A549 (cell line): ENCODE measurements at regions not wholly inside any gene's neighbourhood (a gene's known extent, or its start where the extent isn't known, plus 50 kb on each side); places are given as distances from the start of the nearest gene placed in this dataset.

Source experiments
- ATAC-seq, 2 experiments: fragments of 200-7000 bp in 1 of 2; fragments of >200 bp in 1 of 2; cut with Nextera tagmentation in 1 of 2; cut with Tn5 transposase in 1 of 2; 3 replicates each; pipeline versions ENCODE4 v1.8.0 to v1.9.1; 2018 to 2020; ENCODE audit warnings: mild to moderate bottlenecking in 1 of 2, moderate library complexity in 1 of 2
- CTCF ChIA-PET: fragments of 300-600 bp; sonication (Branson Sonifier 250); formaldehyde crosslinking; extraction: SDS; loops from one replicate; lab custom pipeline; 2021; ENCODE audit warnings: antibody characterized with exemption, inconsistent platforms; lab: Yijun Ruan, JAX
- POLR2A ChIA-PET: fragments of 350-600 bp; formaldehyde crosslinking; extraction: SDS; loops from one replicate; lab custom pipeline; 2021; ENCODE audit warnings: antibody characterized with exemption, inconsistent platforms; lab: Yijun Ruan, JAX
- DNase-seq, 2 experiments: peaks; one replicate each; pipeline versions ENCODE4 v3.0.0 to v3.0.0-alpha.2; 2011 to 2016; ENCODE audit warnings: low read depth in 1 of 2, low spot score in 1 of 2
- FAIRE-seq: peaks from 2 replicates; lab custom pipeline; 2011; peaks lifted over from hg19 to GRCh38; lab: Jason Lieb, UNC
- H3K27ac ChIP-seq, 2 experiments: fragments of >200 bp; sonication (Bioruptor Twin); formaldehyde crosslinking; 3 replicates each; pipeline ENCODE4 v1.5.1; 2016 to 2017
- H3K4me1 ChIP-seq: fragments of >200 bp; sonication (Bioruptor Twin); formaldehyde crosslinking; 3 replicates; pipeline ENCODE4 v1.6.1; 2016
- H3K4me2 ChIP-seq: fragments of >200 bp; sonication (Bioruptor Twin); formaldehyde crosslinking; 3 replicates; pipeline ENCODE4 v1.6.1; 2016
- H3K4me3 ChIP-seq: fragments of >200 bp; sonication (Bioruptor Twin); formaldehyde crosslinking; 3 replicates; pipeline ENCODE4 v1.5.1; 2016
- H3K9me3 ChIP-seq: fragments of >200 bp; sonication (Bioruptor Twin); formaldehyde crosslinking; 3 replicates; pipeline ENCODE4 v1.6.1; 2016
- BHLHE40 ChIP-seq: IDR thresholded peaks from 2 replicates; pipeline ENCODE4 v1.6.1; 2012; ENCODE audit warnings: low read depth, low read length, inconsistent platforms
- CBX2 ChIP-seq: fragments of 200-600 bp; sonication (generic); IDR thresholded peaks from 2 replicates; pipeline ENCODE4 v1.6.1; 2016; ENCODE audit warnings: low read depth, mild to moderate bottlenecking, borderline replicate concordance
- CBX8 ChIP-seq: fragments of 200-600 bp; sonication (generic); IDR thresholded peaks from 2 replicates; pipeline ENCODE4 v1.6.1; 2016
- CEBPB ChIP-seq, 2 experiments: fragments of >200 bp in 1 of 2; sonication (Bioruptor Twin) in 1 of 2; formaldehyde crosslinking in 1 of 2; IDR thresholded peaks; 2 replicates each; pipeline ENCODE4 v1.6.1; 2012 to 2016
- CHD4 ChIP-seq: fragments of 200-600 bp; sonication (generic); IDR thresholded peaks from 2 replicates; pipeline ENCODE4 v1.6.1; 2016; ENCODE audit warnings: antibody characterized with exemption, mild to moderate bottlenecking, borderline replicate concordance
- EP300 ChIP-seq, 2 experiments: fragments of >200 bp; sonication (Bioruptor Twin); formaldehyde crosslinking; IDR thresholded peaks; 2 replicates in 1 of 2; 3 replicates in 1 of 2; pipeline ENCODE4 v1.6.1; 2016 to 2017
- ESRRA ChIP-seq: fragments of 150-350 bp; IDR thresholded peaks from 2 replicates; pipeline ENCODE4 v1.6.1; 2014; ENCODE audit warnings: mild to moderate bottlenecking, low read length, borderline replicate concordance
- FOSB ChIP-seq: fragments of 250-450 bp; sonication (Bioruptor Pico); IDR thresholded peaks from 2 replicates; pipeline ENCODE4 v1.5.0; 2020; ENCODE audit warnings: mild to moderate bottlenecking, moderate library complexity
- FOSL2 ChIP-seq, 2 experiments: fragments of 450-650 bp in 1 of 2; fragments of >200 bp in 1 of 2; sonication (Bioruptor Twin) in 1 of 2; formaldehyde crosslinking; IDR thresholded peaks; 2 replicates each; pipeline versions ENCODE4 v1.5.0 to v1.6.1; 2016 to 2020; ENCODE audit warnings: mild to moderate bottlenecking in 1 of 2, moderate library complexity in 1 of 2
- FOXS1 ChIP-seq: fragments of 250-450 bp; sonication (Bioruptor Pico); IDR thresholded peaks from 2 replicates; pipeline ENCODE4 v1.5.0; 2020; ENCODE audit warnings: mild to moderate bottlenecking, moderate library complexity
- HOXB5 ChIP-seq: fragments of 250-450 bp; sonication (Bioruptor Pico); IDR thresholded peaks from 2 replicates; pipeline ENCODE4 v1.5.0; 2020; ENCODE audit warnings: mild to moderate bottlenecking, moderate library complexity
- KDM1A ChIP-seq: fragments of 200-600 bp; sonication (generic); IDR thresholded peaks from 2 replicates; pipeline ENCODE4 v1.6.1; 2016; ENCODE audit warnings: low read depth, mild to moderate bottlenecking
- MAFK ChIP-seq: fragments of 450-650 bp; IDR thresholded peaks from 2 replicates; pipeline ENCODE4 v1.6.1; 2014; ENCODE audit not compliant: partially characterized antibody
- MYC ChIP-seq: IDR thresholded peaks from 2 replicates; pipeline ENCODE4 v1.6.1; 2012; ENCODE audit warnings: mild to moderate bottlenecking, inconsistent platforms, low read length, improper control_type of control experiment, borderline replicate concordance
- NPAS2 ChIP-seq: fragments of 250-450 bp; sonication (Bioruptor Pico); IDR thresholded peaks from 2 replicates; pipeline ENCODE4 v1.8.0; 2022; ENCODE audit warnings: mild to moderate bottlenecking, moderate library complexity, borderline replicate concordance
- PHF8 ChIP-seq: fragments of 200-600 bp; sonication (generic); IDR thresholded peaks from 2 replicates; pipeline ENCODE4 v1.6.1; 2016; ENCODE audit warnings: low read depth, mild to moderate bottlenecking, antibody characterized with exemption, moderate library complexity, borderline replicate concordance
- POLR2AphosphoS2 ChIP-seq: conservative IDR thresholded peaks from 2 replicates; pipeline ENCODE4 v1.6.1; 2012; ENCODE audit warnings: low read length, improper control_type of control experiment, inconsistent platforms
- RCOR1 ChIP-seq: fragments of 150-350 bp; IDR thresholded peaks from 2 replicates; pipeline ENCODE4 v1.6.1; 2014; ENCODE audit warnings: antibody characterized with exemption, low read length, low read depth
- RNF2 ChIP-seq: fragments of 200-600 bp; sonication (generic); IDR thresholded peaks from 2 replicates; pipeline ENCODE4 v1.6.1; 2016; ENCODE audit warnings: low read depth, mild to moderate bottlenecking, antibody characterized with exemption, moderate library complexity, borderline replicate concordance
- TP53 ChIP-seq: fragments of 250-450 bp; sonication (Bioruptor Pico); IDR thresholded peaks from 2 replicates; pipeline ENCODE4 v1.5.0; 2021; ENCODE audit warnings: mild to moderate bottlenecking, moderate library complexity
- ZFP36 ChIP-seq: fragments of 450-650 bp; IDR thresholded peaks from 2 replicates; pipeline ENCODE4 v1.6.1; 2014; ENCODE audit warnings: borderline replicate concordance; ENCODE audit not compliant: partially characterized antibody
- WGBS: methylation state at CpG from one replicate; pipeline ENCODE4 v1.1.6; 2017; ENCODE audit errors: missing lambda C conversion rate; 5-methylcytosine and 5-hydroxymethylcytosine counted together
- TF ChIP-seq, protein P1 (sequence below): fragments of 450-650 bp; IDR thresholded peaks from 2 replicates; pipeline ENCODE4 v1.6.1; 2014; ENCODE audit warnings: antibody characterized with exemption
- TF ChIP-seq, protein P2 (sequence below): IDR thresholded peaks from 2 replicates; pipeline ENCODE4 v1.6.1; 2012
- TF ChIP-seq, protein P3 (sequence below): fragments of >200 bp; sonication (Bioruptor Twin); formaldehyde crosslinking; IDR thresholded peaks from 3 replicates; pipeline ENCODE4 v1.5.1; 2016
- TF ChIP-seq, protein P4 (sequence below): IDR thresholded peaks from 2 replicates; pipeline ENCODE4 v1.6.1; 2012

DNA sequence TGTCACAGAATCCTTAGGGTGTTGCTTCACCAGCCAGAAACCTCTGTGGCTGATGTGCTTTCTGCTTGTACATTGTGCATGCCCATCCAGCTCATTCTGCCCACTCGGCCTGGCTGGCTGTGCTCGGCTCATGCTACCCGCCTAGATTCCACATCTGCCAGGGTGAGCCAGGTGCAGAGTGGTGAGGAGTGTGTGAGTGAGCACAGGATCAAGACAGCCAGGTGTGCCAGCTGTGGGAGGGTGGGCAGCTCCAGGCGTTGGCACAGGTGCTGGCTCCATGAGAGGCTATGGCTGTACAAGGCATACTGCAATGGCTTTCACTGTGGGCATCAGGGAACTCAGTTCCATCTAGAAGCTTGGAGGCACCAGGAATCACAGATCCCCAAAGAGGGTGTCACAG, 1321.8 kb upstream of the CRIM1 start:
- POLR2A ChIA-PET = no interaction called here
- no peak for TF ChIP-seq FOXS1
- no peak for TF ChIP-seq TP53 (CRISPR knock-in tag)
- TF ChIP-seq NPAS2 (CRISPR knock-in tag) = no peak
- TF ChIP-seq EP300 (IDR thresholded peaks at IDR 0.05) = no peak
- TF ChIP-seq FOSB (CRISPR knock-in tag) = no peak
- no peak for TF ChIP-seq ZFP36
- TF ChIP-seq, protein P1, sequence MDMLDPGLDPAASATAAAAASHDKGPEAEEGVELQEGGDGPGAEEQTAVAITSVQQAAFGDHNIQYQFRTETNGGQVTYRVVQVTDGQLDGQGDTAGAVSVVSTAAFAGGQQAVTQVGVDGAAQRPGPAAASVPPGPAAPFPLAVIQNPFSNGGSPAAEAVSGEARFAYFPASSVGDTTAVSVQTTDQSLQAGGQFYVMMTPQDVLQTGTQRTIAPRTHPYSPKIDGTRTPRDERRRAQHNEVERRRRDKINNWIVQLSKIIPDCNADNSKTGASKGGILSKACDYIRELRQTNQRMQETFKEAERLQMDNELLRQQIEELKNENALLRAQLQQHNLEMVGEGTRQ = no peak
- TF ChIP-seq, protein P2, sequence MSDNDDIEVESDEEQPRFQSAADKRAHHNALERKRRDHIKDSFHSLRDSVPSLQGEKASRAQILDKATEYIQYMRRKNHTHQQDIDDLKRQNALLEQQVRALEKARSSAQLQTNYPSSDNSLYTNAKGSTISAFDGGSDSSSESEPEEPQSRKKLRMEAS = no peak
- no peak for TF ChIP-seq MYC
- no peak for TF ChIP-seq RCOR1
- TF ChIP-seq, protein P3, sequence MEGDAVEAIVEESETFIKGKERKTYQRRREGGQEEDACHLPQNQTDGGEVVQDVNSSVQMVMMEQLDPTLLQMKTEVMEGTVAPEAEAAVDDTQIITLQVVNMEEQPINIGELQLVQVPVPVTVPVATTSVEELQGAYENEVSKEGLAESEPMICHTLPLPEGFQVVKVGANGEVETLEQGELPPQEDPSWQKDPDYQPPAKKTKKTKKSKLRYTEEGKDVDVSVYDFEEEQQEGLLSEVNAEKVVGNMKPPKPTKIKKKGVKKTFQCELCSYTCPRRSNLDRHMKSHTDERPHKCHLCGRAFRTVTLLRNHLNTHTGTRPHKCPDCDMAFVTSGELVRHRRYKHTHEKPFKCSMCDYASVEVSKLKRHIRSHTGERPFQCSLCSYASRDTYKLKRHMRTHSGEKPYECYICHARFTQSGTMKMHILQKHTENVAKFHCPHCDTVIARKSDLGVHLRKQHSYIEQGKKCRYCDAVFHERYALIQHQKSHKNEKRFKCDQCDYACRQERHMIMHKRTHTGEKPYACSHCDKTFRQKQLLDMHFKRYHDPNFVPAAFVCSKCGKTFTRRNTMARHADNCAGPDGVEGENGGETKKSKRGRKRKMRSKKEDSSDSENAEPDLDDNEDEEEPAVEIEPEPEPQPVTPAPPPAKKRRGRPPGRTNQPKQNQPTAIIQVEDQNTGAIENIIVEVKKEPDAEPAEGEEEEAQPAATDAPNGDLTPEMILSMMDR = no peak
- TF ChIP-seq CBX8 = no peak
- no peak for TF ChIP-seq ESRRA
- TF ChIP-seq, all 56 proteins: peak for 0
- FAIRE-seq = no peak
- ATAC-seq = no peak
- CTCF ChIA-PET = interaction anchor here (1.0 to 2.1 kb wide), 2 partner anchors 29 to 82 kb away, joined by 3 to 7 read pairs; no protein-coding TSS in a partner anchor
- no peak for DNase-seq
- Histone ChIP-seq H3K4me3 (no peak overlapping the region), H3K4me2 (no peak overlapping the region), H3K27ac (no peak overlapping the region), H3K9me3 (no peaks in the 10 kb centered on the region), H3K4me1 (no peaks in the 10 kb centered on the region)
- 22% methylated on average over 4 of the region's 4 CpGs for WGBS

DNA sequence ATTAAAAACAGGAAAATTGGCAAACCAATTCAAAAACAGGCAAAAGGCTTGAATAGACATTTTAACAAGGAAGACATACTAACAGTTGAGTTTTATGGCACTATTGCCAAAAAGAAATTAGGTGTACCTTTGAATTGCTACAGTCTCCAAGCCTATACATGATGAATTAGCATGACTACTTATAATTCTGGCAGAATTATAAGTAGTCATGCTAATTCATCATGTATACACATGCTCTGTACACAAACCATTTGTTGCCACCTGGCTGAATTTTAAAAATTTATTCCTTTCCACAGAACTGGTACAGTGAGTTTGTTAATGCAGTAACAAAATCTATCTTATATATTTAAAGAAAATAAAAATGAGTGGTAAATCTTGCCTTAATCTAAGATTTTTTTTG, 1332.0 kb upstream of the CRIM1 start:
- no peak overlapping the region for H3K4me3 ChIP-seq
- H3K4me1 ChIP-seq = no peaks in the 10 kb centered on the region
- POLR2A ChIA-PET = no interaction called here
- CTCF ChIA-PET = no interaction called here
- no peak for ATAC-seq
- H3K9me3 ChIP-seq = no peaks in the 10 kb centered on the region
- no peak for DNase-seq
- H3K4me2 ChIP-seq = no peak overlapping the region
- H3K27ac ChIP-seq = no peak overlapping the region
- FAIRE-seq = no peak
- TF ChIP-seq BHLHE40 (no peak), HOXB5 (no peak), EP300 (IDR thresholded peaks at IDR 0.05) (no peak), CEBPB (IDR thresholded peaks at IDR 0.05) (no peak), CHD4 (no peak), RNF2 (no peak), CBX2 (no peak), FOXS1 (no peak), MYC (no peak), POLR2AphosphoS2 (no peak), PHF8 (no peak), FOSL2 (IDR thresholded peaks at IDR 0.05) (no peak), FOSL2 (CRISPR knock-in tag; IDR thresholded peaks at IDR 0.05) (no peak), KDM1A (no peak), MAFK (no peak)
- TF ChIP-seq, protein P3 = no peak
- TF ChIP-seq, protein P4, sequence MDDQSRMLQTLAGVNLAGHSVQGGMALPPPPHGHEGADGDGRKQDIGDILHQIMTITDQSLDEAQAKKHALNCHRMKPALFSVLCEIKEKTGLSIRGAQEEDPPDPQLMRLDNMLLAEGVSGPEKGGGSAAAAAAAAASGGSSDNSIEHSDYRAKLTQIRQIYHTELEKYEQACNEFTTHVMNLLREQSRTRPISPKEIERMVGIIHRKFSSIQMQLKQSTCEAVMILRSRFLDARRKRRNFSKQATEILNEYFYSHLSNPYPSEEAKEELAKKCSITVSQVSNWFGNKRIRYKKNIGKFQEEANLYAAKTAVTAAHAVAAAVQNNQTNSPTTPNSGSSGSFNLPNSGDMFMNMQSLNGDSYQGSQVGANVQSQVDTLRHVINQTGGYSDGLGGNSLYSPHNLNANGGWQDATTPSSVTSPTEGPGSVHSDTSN = no peak
